HG02623 (cell line): ENCODE measurements at regions not wholly inside any gene's neighbourhood (a gene's known extent, or its start where the extent isn't known, plus 50 kb on each side); places are given as distances from the start of the nearest gene placed in this dataset.
"Not testable (repeated sequence)": the region's sequence is repeated elsewhere in the genome, so short reads cannot be mapped to it uniquely, and the experiment has no call there.

ENCODE experiments used
- ATAC-seq: cut with Tn5 transposase; IDR thresholded peaks from one replicate; pipeline ENCODE4 v1.9.1; 2021; ENCODE audit warnings: moderate library complexity; ENCODE audit not compliant: unreplicated experiment

DNA sequence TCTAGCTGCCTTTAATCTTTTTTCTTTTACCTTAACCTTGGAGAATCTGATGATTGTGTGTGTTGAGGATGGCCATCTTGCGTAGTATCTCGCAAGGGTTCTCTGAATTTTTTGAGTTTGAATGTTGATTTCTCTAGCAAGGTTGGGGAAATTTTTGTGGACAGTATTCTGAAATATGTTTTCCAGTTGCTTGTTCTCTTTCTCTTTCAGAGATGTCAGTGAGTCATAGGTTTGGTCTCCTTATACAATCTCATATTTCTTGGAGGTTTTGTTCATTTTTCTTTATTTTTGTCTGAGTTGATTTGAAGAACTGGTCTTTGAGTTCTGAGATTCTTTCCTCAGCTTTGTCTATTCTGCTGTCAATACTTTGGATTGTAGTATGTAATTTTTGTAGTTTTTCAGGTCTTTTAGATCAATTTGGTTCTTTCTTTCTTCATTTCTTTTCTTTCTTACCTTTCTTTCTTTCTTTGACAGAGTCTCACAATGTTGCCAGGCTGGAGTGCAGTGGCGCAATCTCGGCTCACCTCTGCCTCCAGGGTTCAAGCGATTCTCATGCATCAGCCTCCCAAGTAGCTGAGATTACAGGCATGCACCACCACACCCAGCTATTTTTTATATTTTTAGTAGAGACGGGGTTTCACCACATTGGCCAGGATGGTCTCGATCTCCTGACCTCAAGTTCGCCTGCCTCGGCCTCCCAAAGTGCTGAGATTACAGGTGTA, 366.4 kb upstream of the RASGRP1 start:
- no peak for ATAC-seq

DNA sequence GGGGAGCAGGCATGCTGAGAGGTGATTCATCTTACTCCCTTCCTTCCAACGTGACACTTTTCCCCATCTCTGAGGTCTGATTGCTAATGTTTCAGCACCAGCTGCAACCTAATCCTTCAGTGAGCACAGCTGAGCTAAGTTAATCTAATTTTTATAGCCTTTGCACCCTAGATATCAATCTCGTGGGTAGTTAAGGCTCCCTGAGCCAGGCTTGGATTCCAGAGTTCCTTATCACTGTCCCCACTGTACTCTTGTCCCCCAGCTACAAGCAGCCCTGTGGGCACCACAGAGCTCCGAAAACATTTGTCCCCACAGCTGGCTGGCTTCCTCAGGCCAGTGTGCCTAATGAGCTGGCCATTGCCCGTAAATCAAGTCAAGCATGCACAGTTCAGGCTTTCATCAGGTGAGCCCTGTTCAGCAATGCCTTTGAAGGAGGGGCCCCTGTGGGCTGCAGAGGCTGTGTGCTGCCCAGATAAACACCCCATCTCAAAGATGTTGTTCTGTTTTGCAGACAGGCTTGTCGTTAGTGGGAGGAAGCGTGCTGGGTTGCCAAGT, 376.9 kb upstream of the RASGRP1 start:
- ATAC-seq: no peak

DNA sequence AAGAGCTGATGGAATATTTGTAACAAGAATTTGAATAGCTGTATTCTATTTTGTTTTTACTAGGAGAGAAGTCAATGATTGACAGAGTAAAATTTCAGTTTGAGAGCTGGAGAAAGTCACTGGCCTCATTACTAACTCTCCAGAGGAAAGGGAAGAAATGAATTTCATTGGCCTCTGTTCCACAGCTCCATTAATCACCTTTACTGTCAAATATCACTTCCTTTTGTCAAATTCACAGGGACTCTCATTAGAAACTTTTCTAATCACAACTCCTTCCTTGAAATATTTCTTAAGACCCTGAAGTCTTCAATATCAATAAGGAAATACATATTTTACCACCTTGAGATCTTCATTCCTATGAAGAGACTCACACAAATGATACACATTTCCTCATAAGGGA, 379.9 kb upstream of the RASGRP1 start:
- ATAC-seq: no peak

DNA sequence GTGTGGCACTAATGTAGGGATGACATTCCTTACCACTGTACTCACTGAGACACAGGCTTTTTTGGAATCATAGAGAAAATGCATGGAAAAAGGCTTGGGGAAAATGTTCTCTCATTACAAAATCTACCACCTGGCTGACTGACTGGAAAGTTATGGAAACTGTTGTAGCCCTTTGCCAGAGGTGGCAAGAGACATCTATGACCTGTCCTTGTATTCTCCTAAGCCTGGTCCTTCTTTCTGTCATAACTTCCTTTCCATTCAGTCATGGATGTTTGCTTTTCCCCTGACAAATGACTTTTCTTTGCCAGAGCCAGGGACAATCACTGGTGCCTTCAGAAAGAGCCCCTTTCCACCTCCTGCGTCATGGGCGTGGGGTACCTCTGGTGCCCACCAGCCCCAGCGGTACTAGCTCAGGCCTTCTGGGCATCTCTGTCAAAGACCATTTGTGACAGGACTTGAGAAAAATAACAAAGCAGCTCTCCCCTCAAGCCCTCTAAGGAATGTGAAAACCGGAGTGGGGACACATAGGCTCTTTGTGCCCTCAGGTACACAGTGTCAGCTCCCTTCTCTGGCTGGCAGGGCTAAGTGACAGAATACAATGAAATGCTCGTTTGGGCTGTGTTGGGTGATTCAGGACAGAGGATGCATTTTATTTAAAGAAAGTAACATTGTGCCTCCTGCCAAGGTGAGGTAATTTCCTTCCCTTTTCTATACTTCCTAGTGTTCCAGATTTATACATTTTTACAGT, 381.1 kb upstream of the RASGRP1 start:
- no peak for ATAC-seq

DNA sequence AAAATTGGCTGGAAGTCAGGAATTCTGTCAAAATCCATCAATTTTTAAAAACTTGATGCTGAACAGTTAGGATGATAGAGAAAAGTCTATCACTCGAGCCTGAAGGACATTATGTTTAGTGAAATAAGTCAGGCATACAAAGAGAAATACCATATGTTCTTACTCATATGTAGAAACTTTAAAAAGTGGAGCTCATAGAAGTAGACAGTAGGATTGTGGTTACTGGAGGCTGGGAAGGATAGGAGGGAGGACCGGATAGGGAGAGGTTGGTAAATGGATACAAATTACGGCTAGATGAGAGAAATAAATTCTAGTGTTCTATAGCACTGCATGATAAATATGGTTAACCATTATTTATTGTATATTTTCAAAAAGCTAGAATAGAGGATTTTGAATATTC, 389.5 kb upstream of the RASGRP1 start:
- no peak for ATAC-seq

DNA sequence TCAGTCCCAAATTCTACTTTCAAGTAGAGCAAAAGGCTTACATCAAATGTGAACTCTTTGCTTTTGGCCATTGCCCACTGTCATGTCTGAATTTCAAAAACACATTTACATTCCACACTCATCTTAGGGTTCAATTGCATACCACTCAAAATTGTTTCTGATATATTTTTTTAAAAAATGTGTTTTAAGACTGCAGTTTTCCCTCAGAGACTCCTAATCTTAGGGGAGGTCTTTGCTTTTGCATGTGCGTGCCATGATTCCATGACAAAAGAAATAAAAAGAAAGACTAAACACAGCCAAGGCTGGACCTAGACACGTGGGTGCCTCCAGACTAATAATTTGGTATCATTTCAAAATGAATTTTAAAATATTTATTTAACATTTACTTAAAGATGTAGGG, 396.8 kb upstream of the RASGRP1 start:
- no peak for ATAC-seq

DNA sequence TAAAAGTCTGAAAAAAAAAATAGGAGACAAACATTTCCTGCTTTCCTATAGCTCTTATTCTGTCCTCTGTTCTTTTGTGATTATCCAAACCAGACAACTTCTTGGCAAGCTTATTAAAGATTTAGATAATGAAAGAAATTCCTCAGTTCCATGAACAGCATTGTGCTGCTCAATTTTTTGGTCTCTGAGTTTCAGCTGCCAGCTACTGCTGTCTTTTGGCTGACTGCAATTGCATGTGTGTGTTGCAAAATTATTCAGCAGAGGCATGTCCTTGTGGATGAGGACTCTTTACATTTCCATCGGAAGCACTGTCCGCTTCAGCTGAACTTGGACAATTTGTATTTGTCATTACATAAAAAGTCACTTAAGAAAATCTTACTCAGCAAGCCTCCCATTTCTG, 397.3 kb upstream of the RASGRP1 start:
- no peak for ATAC-seq

DNA sequence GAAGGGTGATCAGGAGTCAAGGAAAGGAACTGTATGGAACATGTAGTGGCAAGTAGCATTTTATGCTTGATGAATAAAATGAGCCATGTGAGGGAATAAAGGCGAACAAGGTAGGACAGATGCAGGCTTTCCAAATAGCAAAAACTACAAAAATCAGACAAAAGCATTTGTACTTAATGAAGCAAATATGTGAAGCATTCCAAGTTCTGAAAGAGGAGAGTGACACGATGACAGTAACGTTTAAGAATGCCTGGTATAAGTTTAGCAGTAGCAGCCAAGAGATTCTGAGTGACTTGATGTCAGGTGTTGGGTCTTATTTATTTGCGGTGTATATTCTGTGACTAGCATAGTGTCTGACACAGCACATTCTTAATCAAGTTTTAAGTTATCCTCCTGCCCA, 408.2 kb upstream of the RASGRP1 start:
- no peak for ATAC-seq

DNA sequence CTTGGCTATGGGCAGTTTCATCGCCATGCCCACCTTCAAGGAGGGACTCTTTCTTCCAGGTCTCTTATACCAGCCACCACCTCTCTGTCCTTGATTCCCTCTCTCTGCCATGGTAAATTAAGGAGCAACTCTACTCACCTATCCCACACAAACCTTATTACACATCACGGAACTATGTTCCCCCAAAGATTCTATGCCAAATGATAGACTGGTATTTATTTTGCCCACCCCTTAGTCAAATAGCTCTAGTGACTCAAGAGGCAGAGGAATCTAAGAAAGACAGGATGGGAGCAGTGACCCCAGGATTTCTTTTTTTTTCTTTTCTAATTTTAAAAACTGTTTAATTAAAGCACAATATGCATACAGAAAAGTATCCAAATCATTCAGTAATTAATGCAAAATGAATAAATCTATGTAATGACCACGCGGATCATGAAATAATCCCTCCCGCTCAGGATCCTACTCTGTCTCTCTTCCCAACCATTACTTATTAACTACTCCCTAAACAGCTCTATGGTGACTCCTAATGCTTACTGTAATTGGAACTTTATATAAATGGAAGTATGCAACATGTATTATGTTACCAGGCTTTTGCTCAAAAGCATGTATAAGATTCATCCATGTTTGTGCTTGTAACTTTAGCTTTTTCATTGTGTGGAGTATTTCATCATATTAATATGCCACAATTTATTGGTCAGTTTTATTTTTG, 410.8 kb upstream of the RASGRP1 start:
- ATAC-seq: no peak

DNA sequence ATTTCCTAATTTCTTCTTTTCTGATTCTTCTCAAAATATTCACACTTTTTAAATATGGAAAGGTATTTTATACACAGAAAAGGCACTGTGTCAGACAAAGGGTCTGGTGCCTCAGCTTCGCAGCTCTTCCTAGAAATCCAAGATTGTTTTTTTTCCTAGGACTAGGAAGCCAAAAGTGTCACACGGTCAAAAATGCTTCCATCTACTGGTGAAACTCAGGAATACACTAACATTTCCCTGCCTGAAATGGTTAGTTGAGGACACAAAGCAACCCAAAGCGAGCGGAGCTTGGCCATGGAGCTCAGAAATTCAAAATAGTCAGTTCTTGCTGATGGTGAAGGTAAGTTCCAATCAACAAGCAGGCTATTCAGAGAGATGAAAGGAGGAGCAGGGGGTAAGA, 426.5 kb upstream of the RASGRP1 start:
- no peak for ATAC-seq

DNA sequence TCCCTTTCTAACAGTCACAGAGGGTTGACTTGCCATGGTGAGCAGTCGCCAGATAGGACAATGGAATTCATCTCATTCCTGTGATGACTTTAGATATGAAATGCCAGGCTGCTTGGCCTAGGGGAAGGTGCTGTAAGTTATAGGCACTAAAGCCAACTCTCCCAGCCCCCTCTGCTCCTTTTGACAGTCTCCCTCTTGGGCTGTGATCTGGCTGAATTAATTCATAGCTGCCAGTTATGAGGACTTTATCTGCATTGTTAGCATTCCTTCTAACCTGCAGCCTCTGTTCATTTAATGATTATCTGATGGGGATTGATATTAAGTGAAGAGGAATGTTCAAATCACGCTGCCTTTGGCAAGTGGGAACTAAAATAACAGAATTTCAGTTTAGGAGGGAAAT, 427.1 kb upstream of the RASGRP1 start:
- ATAC-seq: no peak

DNA sequence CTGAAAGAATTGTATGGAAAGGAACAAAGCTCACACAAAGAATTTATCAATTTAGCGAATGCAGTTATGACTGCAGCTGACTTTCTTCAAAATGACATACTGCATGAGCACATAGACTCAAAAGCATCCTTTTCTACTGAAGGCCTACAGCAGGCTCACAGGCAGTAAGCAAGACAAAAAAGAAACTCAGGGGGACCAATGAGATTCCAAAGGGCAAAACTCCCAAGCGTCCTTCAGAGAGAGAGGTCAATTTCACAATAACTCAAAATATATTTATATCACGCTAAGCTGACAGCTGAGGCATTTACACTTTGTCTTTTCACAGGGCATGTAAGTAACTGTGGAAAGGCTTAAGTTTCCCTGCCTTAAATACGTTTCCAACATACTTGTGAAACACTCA, 427.9 kb upstream of the RASGRP1 start:
- ATAC-seq: no peak

DNA sequence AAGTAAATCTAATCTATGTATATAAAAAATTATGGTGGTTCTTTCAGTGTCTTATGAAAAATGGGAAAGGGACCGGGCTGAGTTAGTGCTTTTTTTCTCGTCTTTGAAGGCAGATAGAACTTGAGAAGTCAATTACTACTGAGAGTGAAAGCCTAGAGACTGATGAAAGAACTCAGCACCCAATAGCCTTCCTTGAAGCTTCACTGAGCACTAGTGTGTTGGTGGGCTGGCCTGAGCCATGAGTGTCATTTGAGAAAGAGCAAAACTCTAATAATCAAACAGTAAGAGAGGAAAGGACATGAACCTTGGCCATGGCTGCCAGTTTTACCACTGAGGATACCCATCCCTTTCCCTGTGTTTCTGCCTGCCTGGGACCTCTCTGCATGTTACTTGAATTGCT, 428.3 kb upstream of the RASGRP1 start:
- no peak for ATAC-seq

DNA sequence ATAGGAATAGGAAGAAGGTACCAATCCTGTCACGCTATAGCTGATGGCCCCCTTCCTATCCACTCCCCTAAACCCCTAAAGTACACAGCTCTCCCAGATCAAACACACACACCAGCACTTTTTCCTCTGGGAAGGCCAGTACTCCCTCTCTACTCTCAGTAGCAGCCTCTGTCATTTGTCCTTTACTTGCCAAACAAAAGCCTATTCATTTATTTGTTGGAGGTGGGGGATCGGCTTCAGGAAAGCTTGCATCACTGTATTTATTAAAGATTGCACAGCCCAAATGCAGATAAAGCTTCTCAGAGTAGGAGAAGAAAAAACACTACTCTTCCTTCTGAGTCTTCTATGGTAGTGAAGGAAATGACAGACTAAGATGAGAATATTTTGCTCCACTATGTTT, 429.7 kb upstream of the RASGRP1 start:
- no peak for ATAC-seq

DNA sequence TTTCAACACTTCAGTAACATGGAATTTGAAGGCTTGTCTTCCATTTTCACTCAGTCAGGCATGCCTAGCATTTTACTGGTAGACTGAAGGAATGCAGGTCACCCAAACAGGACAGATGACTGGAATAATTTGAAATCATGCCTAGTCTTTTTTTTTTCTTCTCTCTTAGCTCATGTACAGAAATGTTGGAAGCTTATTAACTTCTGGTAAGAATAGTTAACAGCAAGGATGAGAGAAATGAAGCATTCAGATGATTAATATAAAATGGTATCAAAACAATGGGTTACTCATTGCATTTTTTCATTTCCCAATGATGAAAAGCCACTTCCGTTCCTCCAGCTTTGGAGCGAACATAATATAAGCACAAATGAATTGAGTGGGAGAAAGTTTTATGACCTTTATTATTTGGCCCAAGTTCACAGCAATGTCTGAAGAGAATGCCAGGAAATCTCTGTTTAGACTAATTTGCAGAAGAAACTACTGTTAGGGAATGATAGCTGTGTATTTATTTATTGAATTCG, 431.6 kb upstream of the RASGRP1 start:
- no peak for ATAC-seq

DNA sequence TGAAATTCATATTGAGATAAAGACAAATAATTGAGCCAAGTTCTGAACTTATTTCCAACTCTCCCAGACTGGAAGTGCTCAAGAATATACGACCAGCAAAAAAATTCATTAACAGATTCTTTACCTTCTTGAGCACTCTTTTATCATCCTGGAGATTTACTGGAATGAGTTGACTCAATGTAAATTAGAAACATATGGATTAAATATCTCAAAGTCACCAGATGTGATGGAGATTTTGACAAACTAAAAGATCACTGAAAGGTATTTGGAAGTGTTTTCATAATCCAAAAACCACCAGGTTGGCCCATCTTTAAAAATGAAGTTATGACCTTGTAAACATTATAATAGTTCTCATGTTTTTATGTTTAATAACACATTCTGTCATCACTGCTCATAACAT, 433.2 kb upstream of the RASGRP1 start:
- no peak for ATAC-seq

DNA sequence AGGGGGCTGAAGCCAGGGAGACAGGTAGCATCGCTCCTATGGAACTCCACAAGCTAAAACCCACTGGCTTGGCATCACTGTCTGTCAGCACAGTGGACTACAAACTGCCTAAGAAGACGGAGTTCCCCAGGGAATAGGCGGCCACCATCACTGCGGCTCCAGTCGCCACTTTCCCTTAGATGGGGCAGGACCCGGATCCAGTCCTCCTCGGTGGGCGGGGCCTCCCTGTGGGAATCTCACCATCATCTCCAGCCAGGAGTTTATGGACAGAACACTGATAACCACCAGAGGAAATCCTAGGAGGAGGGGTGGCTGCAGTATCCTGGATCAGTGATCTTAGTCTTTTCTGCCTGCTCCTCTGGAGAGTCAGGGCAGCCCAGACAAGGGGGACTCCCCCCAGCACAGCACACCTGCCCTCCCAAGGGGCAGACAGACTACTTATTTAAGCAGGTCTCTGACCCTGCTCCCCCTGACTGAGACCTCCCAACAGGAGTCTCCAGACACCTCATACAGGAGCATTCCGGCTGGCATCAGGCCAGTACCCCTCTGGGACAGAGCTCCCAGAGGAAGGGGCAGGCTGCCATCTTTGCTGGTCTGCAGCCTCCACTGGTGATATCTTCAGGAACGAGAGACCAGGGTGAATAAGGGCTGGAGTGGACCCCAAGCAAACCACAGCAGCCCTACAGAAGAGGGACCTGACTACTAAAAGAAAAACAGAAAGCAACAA, 435.6 kb upstream of the RASGRP1 start:
- ATAC-seq: no peak

DNA sequence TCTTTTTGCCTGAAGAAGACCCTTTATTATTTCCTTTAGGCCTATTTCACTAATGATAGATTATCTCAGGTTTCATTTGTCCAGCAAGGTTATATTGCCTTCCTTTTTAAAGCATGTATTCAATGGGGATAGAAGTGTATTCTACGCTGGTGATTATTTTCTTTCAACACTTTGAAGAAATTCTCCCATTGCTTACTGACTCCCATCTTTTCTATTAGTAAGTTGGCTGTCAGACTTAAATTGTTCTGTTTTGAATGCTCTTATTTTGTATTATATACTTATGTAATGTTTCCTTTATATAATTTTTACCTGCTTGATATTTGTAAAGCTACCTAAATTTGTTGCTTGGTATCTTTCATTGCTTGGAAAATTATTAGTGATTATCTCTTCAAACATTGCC, 445.1 kb upstream of the RASGRP1 start:
- no peak for ATAC-seq

DNA sequence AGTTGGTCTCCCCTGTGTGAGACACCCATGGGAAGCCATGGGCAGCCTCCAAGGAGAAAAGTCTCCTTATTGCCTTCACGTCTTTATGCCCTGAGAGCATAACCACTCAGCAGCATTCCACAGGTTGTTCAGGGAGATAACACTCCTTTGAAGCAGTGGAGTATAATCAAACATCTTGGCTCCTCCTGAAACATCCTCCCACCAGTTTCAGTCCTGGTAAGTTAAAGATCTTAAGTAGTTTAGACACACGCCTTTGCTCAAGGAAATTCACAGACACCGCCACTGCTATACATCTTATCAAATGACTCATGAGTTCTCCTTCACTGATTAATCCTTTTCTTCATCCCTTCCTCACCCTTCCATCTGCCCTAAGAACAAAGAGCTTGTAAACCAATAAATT, 446.5 kb upstream of the RASGRP1 start:
- not testable (repeated sequence) for ATAC-seq

DNA sequence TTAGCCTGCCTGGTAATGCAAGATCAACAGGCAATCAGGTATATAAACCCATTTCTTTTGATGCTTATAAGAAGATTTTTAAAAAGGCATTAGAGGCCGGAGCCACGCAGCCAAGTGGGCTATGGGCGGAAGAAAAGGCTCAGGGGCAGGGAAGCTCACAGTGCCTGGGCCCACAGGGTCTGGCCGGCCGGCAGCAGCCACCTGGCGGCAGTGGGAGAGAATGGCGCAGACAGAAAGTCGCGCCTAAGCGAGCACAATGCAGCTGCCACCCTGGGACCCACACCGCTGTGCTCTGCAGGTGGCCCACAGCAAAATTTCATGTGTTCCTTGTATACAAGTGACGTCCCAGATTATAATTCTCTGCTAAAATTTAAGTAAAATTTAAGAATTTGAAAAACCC, 448.6 kb upstream of the RASGRP1 start:
- no peak for ATAC-seq

DNA sequence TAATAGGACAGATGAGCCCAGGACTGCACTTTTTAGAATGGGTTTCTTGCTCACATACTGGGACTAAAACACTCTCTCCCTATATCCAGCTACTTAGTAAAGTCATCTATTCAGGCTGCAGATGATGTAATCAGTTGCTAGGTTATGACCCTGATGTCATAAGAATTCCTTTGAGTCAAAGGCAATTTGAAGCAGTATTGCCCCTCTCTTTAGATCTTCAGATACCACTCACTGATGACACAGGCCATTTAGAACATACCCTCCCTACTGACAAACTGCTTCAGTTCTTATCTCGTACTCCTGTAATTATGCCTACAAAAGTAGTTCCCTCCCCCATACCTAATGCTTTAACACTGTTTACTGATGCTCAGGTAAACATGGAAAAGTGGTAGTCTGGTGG, 450.1 kb upstream of the RASGRP1 start:
- ATAC-seq: no peak
